Stimulated activated CD4-positive, alpha-beta T cell treated with anti-CD3 and anti-CD28 coated beads, Interleukin-1b, Interleukin-23, amount 100 ng/mL, for 4 hours (primary cell): ENCODE measurements at regions not wholly inside any gene's neighbourhood (a gene's known extent, or its start where the extent isn't known, plus 50 kb on each side); places are given as distances from the start of the nearest gene placed in this dataset.

Source experiments
- DNase-seq, 2 donors: peaks; one replicate each; pipeline ENCODE4 v3.0.0-alpha.2; 2020; ENCODE audit warnings: low read depth in 2 of 2

DNA sequence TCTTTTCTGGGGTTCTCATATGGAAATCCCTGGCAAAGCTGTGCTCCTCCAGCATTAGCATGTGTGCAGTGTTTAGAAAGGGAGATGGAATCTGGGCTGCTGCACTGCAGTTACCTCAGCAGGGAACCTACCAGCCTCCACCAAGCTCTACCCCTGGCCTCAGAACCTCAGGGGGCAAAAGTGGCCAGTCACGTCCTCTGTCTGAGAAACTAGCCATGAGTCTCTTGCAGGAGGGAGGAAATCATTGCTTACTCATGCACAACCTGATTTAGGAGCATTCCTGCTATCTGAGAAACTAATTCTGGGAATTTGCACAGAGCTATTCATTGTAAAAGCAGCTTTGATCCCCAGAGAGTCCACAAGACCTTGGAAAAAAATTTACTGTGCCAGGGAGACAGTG, 80.6 kb upstream of the IPO9 start:
- DNase-seq = no peak

- no peak for DNase-seq
Measured at GRCh38 chr1:201749059-201749690, 79.8 kb upstream of the IPO9 start.

- DNase-seq = no peak
Measured at GRCh38 chr1:201750120-201750519, 78.8 kb upstream of the IPO9 start.

DNA sequence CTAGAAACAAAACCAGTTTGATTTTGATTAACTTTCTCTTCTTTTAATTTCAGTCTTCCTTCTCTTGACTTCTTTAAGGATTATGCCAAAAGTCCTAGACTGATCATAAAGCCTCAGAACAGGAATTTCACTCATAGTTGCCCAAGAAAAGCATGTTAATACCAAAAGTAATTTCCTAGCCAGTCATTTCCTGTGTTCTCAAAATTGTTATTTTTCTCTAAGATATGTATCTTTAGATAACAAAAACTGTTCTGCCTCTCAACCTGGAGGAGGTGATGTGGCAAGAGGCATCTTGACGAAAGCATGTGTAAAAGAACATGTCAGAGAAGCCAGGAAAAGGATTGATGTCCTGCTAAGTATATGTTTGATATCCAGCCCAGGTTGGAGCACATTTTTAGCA, 78.0 kb upstream of the IPO9 start:
- DNase-seq = no peak

DNA sequence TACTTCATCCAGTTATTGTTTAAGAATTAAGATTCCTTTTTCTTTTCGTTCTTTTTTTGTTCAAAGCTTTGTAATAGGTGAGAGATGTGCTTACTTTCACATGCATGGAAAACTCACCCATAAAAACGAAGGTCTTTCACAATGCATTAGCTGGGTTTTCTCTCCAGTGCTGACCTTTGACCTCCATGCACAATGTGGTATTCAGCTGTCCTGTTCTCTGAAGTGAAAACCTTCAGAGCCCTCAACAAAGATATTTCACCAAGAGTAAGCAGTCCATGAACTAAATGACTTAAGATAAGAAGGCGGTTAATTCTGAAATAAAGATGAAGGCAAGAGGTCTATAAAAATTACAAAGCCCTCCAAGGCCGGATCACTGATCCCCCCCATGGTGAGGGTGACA, 77.1 kb upstream of the IPO9 start:
- no peak for DNase-seq

DNA sequence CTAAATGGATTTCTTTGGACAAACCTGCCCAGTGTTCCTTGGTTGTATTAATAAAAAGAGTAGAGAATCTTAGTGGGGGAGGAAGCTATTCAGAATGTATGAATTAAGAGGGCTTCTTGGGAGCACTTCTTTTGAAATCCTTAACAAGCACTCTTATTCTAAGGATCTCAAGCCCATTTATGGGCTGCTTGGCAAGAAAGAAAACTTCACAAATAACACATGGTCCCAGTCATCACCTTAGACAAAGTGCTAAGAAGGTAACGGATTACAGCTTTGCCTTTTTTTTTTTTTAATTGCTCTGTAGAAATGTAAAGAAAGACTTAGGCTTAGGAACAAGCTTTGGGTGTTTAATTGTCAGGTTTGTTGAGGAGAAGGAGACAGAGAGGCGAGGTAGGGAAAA, 76.6 kb upstream of the IPO9 start:
- DNase-seq = no peak

GRCh38 chr1:201753492-201753891, 75.5 kb upstream of the IPO9 start:
- no peak for DNase-seq

- DNase-seq = no peak
Measured at GRCh38 chr1:201754353-201754752, 74.6 kb upstream of the IPO9 start.

- DNase-seq = no peak
Measured at GRCh38 chr1:201755200-201755599, 73.8 kb upstream of the IPO9 start.

DNA sequence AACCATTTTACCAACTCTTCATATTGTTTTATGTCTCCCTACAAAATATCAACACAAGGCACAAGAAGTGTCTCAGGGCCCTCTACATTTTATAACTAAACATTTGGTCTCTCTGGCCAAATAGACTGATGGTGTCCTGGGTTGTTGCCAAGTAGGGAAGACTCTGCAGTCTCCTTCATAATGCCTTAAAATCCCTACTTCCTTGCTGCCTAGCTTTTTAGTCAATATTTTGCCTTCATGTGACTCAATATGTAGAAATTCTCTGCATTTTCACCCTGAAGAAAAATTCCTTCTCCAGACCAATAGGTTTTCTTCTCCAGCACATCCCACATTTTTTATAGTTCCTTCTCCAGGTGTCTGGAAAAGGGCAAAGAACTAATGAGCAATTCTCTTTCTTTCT, 72.6 kb upstream of the IPO9 start:
- DNase-seq = no peak

DNA sequence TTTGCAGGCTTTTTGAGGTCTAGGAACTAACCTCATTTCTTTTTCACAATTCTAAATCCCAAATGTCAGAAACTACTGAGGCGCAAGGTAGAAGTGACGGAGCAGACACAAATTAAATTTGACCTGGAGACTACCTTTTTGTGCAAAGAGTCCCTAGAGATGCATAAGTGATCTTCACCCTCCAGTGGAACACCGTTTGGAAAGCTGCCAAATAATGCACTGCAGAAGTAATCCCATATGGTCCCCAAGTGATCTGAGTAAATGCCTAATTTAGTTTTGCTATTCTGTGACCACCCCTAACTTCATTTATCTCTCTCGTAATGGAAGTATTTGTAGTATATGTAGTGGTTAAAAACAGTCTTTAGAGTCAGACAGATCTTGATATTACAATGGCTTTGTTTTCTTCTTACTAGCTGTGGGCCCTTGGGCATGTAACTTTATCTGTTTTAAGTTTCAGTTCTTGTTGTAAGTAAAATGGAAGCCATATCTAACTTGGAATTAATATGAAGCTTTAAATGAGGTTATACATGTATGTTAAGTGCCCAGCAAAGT, 70.4 kb upstream of the IPO9 start:
- DNase-seq = no peak

DNA sequence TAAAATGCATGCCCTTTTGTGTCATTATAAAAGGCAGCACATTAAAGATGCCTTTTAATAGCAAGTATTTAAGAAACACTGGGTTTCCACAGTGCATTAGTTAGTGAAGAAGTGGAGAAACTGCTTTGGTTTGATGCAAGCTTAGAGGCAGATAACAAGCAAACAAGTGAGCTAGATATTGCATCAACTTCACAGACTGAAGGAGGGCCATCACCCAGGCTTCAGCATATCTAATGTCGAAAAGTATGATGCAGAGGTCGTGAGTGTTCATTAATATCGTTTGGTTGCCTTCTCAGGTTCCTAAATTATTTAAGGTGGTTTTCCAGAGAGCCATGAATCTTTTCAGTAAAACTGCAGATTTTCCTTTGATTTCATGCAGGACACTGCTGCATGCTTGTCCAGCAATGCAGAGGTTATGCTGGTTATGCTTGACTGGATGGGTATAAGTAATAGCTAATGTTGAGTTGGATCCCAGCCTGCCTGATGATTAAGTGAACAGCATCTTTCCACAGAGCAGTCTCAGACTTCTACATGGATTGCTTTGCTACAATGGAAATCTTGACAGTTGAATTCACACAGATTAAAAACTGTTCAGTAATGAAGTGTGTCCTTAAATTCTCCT, 69.7 kb upstream of the IPO9 start:
- no peak for DNase-seq

- DNase-seq = no peak
Measured at GRCh38 chr1:201760516-201760915, 68.4 kb upstream of the IPO9 start.

DNA sequence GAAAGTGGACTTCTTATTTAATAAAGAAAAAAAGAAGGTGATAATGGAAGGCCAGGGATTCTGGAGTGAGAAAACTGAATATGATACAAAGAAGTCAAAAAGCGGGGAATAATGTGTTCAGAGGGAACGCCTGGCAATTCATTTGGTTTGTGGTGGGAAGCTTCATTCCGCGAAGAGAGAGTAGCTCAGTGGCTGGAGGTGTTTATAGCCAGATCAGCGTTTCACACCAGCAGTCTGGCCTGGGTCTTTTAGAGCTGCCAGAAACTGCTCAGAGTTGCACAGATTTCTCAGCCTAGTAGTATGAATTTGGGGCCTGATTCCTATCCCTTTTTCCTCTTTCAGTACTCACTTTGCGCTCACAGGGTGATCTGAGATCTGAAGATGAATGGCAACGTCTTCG, 67.8 kb upstream of the IPO9 start:
- DNase-seq = no peak

DNA sequence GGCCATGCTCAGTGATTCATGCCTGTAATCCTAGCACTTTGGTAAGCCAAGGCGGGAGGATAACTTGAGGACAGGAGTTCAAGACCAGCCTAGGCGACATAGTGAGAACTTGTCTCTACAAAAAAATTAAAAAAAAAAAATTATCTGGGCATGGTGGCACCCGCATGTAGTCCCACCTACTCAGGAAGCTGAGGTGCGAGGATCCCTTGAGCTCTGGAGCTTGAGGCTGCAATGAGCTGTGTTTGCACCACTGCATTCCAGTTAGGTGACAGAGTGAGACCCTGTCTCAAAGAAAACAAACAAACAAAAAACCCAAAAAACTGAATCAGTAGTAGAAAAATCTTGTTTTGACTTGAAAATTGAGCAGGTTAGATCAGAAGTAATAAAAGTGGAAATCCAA, 67.1 kb upstream of the IPO9 start:
- DNase-seq = no peak

DNA sequence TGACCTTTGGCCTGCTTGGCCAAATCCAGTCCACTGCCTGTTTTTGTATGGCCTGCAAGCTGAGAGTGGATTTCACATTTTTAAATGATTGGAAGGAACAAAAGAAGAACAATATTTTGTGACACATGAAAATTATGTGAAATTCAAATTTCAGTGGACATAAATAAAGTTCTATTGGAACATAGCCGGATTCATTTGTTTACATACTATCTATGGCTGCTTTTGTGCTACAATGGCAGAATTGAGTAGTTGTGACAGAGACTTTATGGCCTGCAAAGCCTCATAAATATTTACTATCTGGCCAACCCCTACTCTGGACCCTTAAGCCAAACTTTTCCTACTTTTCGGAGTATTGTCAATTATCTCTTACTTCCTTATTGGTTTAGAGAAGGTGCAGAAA, 66.6 kb upstream of the IPO9 start:
- no peak for DNase-seq

DNA sequence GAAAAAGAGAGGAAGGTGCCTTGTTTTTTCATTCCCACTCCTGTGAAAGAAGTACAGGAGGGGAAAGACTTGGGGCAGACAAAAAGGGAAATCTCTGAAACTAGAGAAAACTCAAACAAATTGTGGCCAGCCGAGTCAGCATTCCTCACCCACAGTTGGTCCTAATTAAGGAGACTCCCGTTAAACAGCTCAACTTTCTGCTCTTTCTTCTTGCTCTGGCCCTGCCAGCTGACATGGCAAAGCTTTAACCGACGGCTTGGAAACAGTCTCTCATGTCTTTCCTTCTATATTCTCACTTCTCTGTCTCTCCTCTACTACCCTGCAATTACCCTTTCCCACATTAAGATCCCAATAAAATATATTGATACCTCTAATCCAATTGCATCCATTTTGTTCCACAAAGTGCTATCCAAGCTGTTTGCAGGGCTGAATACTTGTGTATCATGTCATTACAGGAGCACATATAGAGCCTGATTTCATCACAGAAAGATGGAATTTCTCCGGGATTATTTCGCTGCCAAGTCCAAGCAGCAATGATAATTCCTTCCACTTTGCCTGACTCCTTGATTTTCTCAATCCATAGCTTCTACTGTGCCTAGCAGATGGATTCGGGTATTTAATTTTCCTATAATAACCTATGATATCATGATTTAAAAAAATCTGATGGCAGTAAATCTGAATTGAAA, 65.4 kb upstream of the IPO9 start:
- DNase-seq = no peak

- DNase-seq = no peak
Measured at GRCh38 chr1:201764166-201764565, 64.8 kb upstream of the IPO9 start.

GRCh38 chr1:201764579-201764978, 64.4 kb upstream of the IPO9 start:
- no peak for DNase-seq

GRCh38 chr1:201766131-201766866, 62.7 kb upstream of the IPO9 start:
- no peak for DNase-seq

DNA sequence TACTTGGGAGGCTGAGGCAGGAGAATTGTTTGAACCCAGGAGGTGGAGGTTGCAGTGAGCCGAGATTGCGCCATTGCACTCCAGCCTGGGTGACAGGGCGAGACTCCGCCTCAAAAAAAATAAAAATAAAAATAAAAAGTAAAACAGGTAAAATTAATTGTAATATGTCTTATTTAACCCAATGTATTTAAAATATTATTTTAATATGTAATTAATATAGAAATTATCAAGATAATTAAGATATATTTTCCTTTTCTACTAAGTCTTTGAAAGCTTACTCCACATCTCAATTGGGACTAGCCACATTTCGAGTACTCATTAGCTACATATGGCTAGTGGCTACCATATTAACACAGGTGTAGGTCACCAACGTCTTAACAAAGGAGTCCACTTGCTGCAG, 61.6 kb upstream of the IPO9 start:
- DNase-seq = no peak

DNA sequence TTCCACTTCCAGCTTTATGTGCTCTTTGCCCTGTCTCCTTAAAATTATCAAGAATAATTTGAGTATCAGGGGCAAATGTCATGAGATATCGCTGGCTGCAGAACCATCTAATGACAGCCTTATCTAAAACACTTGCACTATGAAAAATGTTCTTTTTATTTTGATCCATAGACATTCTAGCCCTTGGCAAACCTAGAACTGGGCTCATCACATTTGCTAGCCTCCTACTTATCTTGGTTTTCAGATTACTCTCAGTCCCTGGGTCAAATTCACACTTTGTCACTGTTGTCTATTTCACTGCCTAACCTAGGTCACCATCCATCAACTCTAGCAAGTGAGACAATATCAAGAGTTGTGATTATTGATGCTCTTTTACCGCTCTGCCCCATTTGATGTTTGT, 59.9 kb upstream of the IPO9 start:
- no peak for DNase-seq

DNA sequence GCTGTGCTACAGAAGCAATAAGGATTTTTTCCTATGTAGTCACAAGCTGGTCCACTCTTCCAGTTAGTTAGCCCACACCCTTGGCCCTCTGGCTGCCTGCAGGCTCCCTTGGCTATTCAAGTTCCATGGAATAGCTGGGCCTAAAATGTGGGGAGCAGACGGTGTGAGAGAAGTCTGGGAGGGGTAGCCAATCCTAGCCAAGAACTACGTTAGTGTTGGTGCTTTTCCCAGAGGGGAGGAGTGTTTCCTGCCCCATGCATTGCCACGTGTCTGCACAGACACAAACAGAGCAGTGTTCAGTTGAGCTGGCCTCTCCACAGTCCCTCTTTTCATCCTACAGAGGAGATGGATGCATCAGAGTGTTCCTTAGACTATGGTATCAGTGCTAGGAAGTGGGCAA, 59.0 kb upstream of the IPO9 start:
- DNase-seq = no peak
